Panc1 (cell line): ENCODE measurements at regions not wholly inside any gene's neighbourhood (a gene's known extent, or its start where the extent isn't known, plus 50 kb on each side); places are given as distances from the start of the nearest gene placed in this dataset.

Experiments used
- POLR2AphosphoS5 ChIP-seq: IDR thresholded peaks from 2 replicates; pipeline ENCODE4 v1.6.1; 2012; ENCODE audit warnings: mild to moderate bottlenecking, low read depth, low read length, moderate library complexity
- SIN3A ChIP-seq: IDR thresholded peaks from 2 replicates; pipeline ENCODE4 v1.6.1; 2012; ENCODE audit warnings: low read depth, mild to moderate bottlenecking, low read length, moderate library complexity, borderline replicate concordance; ENCODE audit not compliant: insufficient read depth
- TCF7L2 ChIP-seq: IDR thresholded peaks from 2 replicates; pipeline ENCODE4 v1.6.1; 2011; ENCODE audit warnings: mild to moderate bottlenecking, low read depth, low read length, inconsistent platforms
- TF ChIP-seq, protein P1 (sequence below): fragments of 450-650 bp; IDR thresholded peaks from 2 replicates; pipeline ENCODE4 v1.5.1; 2017; ENCODE audit warnings: mild to moderate bottlenecking

DNA sequence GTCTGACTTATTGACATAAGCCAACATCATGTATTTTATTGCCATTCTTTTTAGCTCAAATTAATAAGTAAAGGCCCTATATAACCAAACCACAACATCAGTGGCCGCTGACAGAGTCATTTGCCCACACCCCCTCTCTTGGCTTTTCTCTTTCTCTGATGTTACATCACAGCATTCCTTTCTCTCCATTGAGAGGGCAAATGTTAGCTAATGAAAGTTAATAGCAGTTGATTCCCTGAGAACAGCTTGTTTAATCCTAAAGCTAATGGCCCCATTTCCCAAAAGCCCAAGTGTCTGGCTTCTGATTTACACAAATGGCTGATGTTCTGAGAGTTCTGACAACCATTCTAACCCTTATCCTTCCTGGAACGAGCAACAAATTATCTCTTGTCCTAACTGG, 308.8 kb downstream of the SNAPC1 start:
- TF ChIP-seq, protein P1, sequence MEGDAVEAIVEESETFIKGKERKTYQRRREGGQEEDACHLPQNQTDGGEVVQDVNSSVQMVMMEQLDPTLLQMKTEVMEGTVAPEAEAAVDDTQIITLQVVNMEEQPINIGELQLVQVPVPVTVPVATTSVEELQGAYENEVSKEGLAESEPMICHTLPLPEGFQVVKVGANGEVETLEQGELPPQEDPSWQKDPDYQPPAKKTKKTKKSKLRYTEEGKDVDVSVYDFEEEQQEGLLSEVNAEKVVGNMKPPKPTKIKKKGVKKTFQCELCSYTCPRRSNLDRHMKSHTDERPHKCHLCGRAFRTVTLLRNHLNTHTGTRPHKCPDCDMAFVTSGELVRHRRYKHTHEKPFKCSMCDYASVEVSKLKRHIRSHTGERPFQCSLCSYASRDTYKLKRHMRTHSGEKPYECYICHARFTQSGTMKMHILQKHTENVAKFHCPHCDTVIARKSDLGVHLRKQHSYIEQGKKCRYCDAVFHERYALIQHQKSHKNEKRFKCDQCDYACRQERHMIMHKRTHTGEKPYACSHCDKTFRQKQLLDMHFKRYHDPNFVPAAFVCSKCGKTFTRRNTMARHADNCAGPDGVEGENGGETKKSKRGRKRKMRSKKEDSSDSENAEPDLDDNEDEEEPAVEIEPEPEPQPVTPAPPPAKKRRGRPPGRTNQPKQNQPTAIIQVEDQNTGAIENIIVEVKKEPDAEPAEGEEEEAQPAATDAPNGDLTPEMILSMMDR = no peak
- TF ChIP-seq POLR2AphosphoS5 (no peak), SIN3A (no peak), TCF7L2 (no peak)
